Retinal pigment epithelial cell (primary cell): ENCODE measurements at regions not wholly inside any gene's neighbourhood (a gene's known extent, or its start where the extent isn't known, plus 50 kb on each side); places are given as distances from the start of the nearest gene placed in this dataset.

Source experiments
- DNase-seq: peaks from one replicate; pipeline ENCODE4 v3.0.0-alpha.2; 2010; ENCODE audit warnings: low read depth
- H3K4me3 ChIP-seq: 2 replicates; pipeline ENCODE4 v1.5.1; 2011; ENCODE audit warnings: mild to moderate bottlenecking, low read length, control low read depth, moderate library complexity
- CTCF ChIP-seq: conservative IDR thresholded peaks from 2 replicates; pipeline ENCODE4 v1.5.1; 2011; ENCODE audit warnings: low read depth, low read length, control low read depth, inconsistent platforms

GRCh38 chr13:73803997-73804396 is 330.2 kb downstream of the KLF12 start:
- DNase-seq = no peak
- no peak overlapping the region for H3K4me3 ChIP-seq
- TF ChIP-seq CTCF = no peak

DNA sequence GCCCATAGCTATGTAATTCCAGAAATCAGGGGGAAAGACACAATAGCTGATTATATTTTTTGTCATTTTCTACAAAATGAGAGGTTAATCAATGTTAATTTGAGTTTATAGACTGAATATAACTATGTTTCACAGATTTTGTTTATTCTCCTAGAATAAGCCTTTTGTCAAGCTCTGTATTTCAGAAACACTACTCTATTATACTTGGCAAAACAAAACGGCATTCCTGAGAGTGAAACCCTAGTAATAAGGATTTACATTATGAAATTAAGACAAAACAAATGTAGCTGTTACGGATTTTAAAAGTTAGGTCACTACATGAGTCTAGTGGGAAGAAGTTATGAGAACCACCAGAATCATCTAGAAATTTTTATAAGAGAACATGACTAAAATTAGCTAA is 334.2 kb downstream of the KLF12 start:
- DNase-seq = no peak
- no peak for TF ChIP-seq CTCF
- H3K4me3 ChIP-seq = no peak overlapping the region

GRCh38 chr13:73794755-73795154 is 339.4 kb downstream of the KLF12 start:
- no peak for TF ChIP-seq CTCF
- H3K4me3 ChIP-seq = no peak overlapping the region
- no peak for DNase-seq

DNA sequence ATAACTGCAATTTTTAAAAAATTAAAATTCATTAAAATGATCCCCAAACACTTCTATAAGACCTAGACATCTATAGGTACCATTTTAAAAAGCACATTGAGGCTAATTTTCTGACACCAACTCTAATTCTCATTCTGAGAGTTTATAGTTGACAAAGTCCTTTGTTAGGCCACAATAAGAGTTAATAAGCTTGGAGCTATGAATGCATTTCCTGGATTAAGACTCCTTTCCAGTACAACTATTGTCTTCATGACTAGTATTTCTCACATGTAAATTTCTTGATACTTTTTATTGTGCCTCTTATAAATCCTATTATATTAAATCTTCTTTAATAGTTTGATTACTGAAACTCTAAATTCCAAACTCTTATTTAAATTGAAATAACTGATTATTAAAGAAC is 340.8 kb downstream of the KLF12 start:
- TF ChIP-seq CTCF = no peak
- H3K4me3 ChIP-seq = no peak overlapping the region
- no peak for DNase-seq

- TF ChIP-seq CTCF = no peak
- DNase-seq = no peak
- H3K4me3 ChIP-seq = no peak overlapping the region
These were observed 341.4 kb downstream of the KLF12 start for GRCh38 chr13:73792796-73793195.

DNA sequence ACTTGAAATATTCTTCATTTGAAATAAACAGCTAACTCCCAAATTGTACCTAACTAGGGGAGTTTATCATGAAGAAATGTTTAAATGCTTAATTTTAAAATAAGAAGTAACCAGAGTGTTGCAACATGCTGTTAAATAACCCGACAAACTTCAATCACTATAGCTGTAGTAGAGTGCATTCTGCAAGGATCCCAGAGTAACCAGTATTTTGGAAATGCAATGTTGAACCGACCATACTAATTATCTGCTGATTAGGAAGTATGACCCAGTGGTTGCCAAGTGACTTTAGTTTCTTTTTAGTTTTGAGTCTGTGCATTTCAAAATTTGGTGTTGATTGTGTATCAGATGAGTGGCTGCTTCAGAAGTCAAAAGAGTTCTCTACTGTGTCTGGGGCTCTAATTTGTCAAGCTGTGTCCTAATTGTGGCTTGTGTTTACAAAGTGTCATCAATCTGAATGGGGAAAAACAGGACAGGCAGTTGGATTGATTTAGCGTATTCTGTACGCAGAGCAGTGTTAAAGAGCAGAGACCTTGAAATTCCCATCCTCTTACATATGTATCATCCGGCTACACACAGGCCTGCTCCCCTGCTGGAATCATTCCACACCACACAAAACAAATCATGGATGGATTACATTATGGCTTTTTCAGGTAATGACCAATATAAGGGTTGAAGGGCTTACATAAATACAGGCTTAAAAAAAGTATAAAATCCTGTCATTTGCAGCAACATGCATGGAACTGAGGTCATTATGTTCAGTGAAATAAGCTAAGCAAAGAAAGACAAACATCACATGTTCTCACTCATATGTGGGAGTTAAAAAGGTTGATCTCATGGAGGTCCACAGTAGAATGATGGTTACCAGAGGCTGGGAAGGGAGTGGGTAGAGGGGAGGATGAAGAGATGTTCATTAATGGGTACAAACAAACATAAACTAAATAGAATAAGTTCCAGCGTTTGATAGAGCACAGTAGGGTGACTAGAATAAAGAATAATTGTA is 351.5 kb downstream of the KLF12 start:
- H3K4me3 ChIP-seq = no peak overlapping the region
- no peak for DNase-seq
- no peak for TF ChIP-seq CTCF

- no peak for DNase-seq
- no peak for TF ChIP-seq CTCF
- H3K4me3 ChIP-seq = no peak overlapping the region
These were observed 352.8 kb downstream of the KLF12 start for GRCh38 chr13:73781384-73781783.
